Activated T-helper 9 cell treated with anti-CD3 and anti-CD28 coated beads, Interleukin-2, amount 50 U/mL, for 16 hours (primary cell): ENCODE measurements at regions not wholly inside any gene's neighbourhood (a gene's known extent, or its start where the extent isn't known, plus 50 kb on each side); places are given as distances from the start of the nearest gene placed in this dataset.
"Not testable (repeated sequence)": the region's sequence is repeated elsewhere in the genome, so short reads cannot be mapped to it uniquely, and the experiment has no call there.

Experiments
- DNase-seq: peaks from one replicate; pipeline ENCODE4 v3.0.0-alpha.2; 2020; ENCODE audit warnings: low read depth

GRCh38 chr6:56742122-56742791, 99.6 kb upstream of the DST start:
- DNase-seq, result no peak

- DNase-seq, result no peak
Observed at GRCh38 chr6:56741472-56741871, 98.8 kb upstream of the DST start.

DNA sequence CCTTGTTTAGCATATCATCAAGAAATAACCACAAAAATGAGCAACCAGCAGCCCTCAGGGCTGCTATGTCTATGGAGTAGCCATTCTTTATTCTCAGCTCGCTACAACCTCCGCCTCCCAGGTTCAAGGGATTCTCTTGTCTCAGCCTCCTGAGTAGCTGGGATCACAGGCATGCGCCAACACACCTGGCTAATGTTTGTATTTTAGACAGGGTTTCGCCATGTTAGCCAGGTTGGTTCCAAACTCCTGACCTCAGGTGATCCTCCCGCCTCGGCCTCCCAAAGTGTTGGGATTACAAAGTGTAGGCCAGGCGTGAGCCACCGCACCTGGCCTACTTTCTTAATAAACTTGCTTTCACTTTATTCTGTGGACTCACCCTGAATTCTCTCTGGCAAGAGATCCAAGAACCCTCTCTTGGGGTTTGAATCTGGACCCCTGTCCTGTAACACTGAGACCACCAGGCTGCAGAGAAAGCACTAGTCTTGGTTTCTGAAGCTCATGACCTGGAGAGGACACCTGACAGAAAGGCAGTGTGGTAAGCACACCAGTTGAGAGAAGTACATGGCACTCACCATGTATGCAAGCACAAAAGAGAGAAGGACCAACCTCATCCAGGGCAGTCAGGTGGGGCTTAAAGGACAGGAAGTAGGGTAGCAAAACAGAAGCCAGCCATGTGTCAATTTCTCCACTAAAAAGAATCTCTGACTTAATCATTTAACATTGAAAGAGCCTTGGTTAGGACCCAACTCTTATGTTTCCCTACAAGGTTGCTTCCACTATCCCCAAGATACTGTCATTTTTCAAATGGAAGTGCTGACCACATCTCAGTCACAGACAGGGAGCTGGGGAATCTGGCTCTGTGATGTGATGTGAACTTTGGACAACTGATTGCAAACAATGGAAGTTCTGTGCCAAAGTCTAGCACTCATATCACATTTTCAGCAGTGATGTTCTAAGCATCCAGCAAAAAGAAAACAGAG, 97.4 kb upstream of the DST start:
- no peak for DNase-seq

DNA sequence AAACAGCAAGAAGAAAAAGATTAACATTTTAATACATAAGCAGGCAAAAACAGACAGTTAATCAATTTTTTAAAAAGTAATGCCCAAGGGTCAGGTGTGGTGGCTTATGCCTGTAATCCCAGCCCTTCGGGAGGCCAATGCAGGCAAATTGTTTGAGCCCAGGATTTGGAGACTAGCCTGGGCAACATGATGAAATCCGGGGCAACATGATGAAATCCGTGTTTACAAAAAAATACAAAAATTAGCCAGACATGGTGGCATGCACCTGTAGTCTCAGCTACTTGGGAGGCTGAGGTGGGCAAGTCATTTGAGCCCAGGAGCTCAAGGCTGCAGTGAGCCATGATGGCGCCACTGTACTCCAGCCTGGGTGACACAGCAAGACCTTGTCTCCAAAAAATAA, 94.1 kb upstream of the DST start:
- no peak for DNase-seq

DNA sequence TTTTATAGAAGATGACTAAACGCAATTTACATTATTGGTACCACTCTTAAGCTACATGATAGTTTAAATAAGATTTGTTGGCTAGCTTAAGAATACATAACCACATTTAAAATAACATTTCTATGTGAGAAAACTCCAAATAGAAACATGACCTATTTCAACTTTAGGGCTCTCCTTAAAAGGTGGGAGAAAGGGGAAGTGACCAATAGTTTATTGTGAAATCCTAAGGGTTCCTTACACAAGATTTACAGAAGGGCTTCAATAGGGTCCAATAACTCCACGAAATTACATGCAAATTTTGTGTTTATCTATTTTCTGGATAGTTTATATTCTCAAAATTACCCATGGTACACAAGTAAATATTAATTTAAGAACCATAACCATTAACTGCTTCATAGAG, 91.6 kb upstream of the DST start:
- DNase-seq, result no peak

GRCh38 chr6:56733211-56733697, 90.6 kb upstream of the DST start:
- DNase-seq, result no peak

DNA sequence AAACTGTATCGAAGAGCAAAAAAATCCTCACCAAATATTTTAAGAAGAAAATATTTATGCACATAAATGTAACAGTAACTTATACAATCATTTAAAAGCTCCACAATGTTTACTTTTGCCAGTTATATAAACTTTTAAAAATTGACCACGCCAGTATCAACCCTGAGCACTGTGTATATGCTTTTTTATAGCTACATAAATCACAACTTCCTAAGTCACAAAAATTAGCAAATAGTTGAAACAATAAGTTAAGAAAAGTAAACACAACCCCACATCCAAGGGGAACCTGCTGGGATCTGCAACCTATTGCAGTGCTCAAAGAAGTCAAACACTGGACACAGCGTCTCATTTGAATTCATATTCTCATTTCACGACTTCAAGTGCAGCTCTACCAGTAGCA, 89.8 kb upstream of the DST start:
- DNase-seq, result no peak

DNA sequence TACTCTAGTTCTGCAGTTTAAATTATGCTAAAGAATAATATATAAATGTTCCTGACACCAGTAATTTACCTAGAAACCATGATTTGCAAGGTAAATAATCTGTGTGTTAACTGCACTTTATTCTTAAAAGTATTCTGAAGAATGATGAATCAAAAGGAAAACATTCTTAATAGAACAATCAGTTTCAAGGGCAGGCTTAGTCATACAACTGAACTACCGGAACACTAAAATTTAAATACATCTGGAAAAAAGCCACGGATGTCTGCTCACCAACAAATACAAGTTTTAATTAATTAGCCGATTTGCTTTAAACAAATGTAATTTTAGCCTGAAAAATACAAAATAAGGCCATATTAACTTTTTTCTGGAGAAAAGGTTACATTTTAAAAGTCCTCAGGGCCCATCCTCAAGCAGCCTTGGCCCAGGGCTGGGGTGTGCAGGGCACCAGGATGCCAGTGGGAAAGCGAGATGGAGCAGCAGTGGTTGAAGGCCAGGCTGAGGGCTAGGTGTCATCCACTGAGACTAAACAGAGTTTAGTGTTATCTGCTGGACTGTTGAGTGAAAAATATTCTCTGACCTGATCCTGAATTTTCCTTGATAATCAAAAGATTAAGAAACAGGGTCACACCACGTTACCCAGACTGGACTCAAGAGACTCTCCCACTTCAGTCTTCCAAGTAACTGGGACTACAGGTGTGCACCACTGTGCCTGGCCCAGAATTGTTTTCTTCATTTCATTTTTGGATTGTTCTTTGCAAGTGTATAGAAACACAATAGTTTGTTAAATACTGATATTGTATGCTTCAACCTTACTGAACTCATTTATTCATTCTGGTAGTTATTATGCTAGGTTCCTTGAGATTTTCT, 88.2 kb upstream of the DST start:
- DNase-seq, result no peak

GRCh38 chr6:56729719-56730118, 87.0 kb upstream of the DST start:
- DNase-seq, result no peak

- not testable (repeated sequence) for DNase-seq
Observed at GRCh38 chr6:56729166-56729565, 86.5 kb upstream of the DST start.

GRCh38 chr6:56727097-56727850, 84.6 kb upstream of the DST start:
- no peak for DNase-seq

DNA sequence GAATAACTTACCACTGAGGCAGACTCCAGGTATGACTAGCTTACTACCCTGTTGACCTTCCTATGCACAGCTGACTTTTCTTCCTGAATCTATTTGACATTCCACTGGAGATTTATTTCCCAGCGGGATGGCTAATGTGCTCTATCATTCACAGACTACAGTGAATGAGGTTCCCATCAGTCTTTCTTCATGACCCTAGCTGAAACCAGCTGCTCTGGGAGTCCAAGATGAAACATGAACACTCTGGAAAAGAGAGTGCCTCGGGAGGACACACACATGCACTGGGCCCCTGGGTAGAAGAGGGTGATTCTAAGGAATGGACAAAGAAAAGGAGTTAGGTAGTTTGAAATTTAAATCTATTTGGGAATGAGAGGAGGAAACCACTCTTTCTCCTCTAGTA, 82.6 kb upstream of the DST start:
- no peak for DNase-seq

DNA sequence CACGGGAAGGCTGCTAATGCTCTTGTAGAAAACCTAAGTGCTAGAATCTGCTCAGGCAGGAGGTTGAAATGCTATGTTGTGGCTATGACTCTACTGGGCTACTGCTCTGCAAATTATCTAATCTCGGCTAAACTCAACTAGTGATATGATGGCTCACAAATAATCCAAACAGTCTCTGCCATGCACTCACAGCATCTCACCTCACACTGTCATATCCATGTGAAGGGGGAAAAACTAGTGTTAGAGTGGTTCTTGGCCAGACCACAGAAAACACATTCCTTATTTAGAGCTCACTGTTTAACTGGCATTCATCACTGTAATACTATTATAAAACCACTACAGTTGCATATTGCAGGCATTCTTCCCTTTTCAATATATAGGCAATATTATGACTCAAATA, 81.8 kb upstream of the DST start:
- no peak for DNase-seq

DNA sequence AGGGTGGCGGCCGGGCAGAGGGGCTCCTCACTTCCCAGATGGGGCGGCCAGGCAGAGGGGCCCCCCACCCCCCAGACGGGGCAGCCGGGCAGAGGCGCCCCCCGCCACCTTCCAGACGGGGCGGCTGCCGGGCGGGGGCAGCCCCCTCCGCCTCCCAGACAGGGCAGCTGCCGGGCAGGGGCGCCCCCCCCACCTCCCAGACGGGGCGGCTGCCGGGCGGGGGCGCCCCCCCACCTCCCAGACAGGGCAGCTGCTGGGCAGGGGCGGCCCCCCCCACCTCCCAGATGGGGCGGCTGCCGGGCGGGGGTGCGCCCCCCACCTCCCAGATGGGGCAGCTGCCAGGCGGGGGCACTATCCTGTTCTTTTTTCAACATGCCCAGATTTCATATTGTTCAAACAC, 78.2 kb upstream of the DST start:
- no peak for DNase-seq

- DNase-seq, result not testable (repeated sequence)
Observed at GRCh38 chr6:56720202-56720601, 77.5 kb upstream of the DST start.

DNA sequence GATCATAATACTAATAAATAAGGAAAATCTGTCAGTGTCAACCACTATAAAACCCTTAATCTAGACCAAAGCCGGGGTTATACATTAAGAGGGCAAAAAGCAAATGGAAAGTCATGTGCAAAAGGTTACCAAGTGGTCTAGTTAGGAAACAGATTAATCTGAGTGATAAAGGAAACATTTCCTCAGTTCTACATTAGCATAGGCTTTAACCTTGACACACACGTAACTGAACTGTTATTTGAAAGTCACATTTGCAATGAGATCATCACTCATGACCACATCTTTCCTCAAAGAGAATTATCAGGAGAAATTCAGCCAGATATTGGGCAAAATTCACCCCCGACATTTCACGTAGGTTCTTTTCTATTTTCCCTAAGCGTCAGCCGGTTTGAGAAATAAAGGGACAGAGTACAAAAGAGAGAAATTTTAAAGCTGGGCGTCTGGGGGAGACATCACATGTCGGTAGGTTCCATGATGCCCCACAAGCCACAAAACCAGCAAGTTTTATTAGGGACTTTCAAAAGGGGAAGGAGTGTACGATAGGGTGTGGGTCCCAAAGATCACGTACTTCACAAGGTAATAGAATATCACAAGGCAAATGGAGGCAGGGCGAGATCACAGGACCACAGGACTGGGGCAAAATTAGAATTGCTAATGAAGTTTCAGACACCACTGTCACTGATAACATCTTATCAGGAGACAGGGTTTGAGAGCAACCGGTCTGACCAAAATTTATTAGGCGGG, 76.8 kb upstream of the DST start:
- not testable (repeated sequence) for DNase-seq

GRCh38 chr6:56718236-56718635, 75.5 kb upstream of the DST start:
- DNase-seq, result no peak

- no peak for DNase-seq
Observed at GRCh38 chr6:56716229-56716628, 73.5 kb upstream of the DST start.

DNA sequence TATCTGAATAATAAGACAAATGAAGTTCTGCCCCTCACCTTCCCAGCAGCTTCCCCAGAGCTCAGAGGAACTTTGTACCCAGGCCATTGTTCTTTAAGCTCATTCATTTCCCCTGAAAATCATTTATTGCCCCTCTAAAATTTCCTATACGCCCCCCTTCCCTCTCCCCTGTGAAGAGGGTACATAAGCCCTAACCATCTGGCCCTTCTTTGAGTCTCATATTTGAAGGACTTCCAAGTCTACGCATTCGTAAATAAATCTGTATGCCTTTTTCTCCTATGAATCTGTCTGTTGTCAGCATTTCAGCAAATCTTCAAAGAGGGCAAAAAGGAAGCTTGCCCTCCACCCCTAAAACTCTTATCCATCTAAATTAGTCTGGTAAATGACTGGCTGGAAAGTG, 73.1 kb upstream of the DST start:
- no peak for DNase-seq

DNA sequence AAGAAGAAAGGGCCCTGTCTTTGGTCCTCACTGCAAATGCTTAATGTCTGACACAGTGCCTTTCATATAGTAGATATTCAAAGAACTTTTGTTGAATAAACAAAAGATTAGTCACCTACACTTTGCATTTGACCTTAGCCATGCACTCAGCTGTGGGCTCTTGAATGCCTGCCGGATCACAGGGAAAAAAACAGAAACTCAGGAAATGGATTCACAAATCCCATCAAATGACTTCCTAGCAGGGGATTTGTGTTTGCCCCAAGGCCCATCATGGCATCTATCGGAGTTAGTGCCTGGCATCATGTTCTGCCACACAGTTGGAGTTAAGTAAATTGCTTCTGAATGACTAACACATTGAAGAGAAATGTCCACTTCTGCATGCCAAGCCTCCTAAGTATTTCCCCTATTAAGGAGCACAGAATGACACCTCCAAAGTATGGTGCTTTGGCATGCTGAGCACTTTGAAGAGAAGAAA, 72.3 kb upstream of the DST start:
- no peak for DNase-seq

DNA sequence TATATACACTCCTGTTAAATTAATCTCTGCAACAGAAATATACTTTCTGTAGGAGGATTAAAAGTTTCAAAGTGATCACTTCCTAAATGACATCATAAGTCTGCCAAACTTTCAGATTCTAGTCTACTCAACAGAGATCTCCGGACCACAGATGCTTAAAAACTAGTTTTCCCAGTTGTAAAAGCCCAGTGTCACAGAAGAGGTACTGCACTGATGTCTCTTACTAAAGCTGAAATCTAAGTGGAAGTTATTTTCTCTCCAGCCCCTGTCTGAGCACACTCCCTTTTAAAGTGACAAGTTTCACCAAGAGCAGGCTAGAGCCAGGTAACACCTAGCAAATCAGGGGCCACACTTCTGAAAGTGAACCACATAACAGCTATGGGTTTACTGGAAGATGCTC, 71.6 kb upstream of the DST start:
- DNase-seq, result no peak
